SK-MEL-5 (cell line): ENCODE measurements at regions not wholly inside any gene's neighbourhood (a gene's known extent, or its start where the extent isn't known, plus 50 kb on each side); places are given as distances from the start of the nearest gene placed in this dataset.
A peak's percentile ranks its signal among the peaks of the same experiment; 100 is the strongest.

Source experiments
- DNase-seq: peaks from one replicate; pipeline ENCODE4 v3.0.0-alpha.2; 2016; ENCODE audit warnings: low read depth, low spot score
- in situ Hi-C: cut with HindIII; loops from 2 replicates; pipeline ENCODE4 v1.10.0; 2016; ENCODE audit warnings: low sequenced_read_pairs, high pct_unique_total_duplicates, low pct_unique_long_range_greater_than_20kb

DNA sequence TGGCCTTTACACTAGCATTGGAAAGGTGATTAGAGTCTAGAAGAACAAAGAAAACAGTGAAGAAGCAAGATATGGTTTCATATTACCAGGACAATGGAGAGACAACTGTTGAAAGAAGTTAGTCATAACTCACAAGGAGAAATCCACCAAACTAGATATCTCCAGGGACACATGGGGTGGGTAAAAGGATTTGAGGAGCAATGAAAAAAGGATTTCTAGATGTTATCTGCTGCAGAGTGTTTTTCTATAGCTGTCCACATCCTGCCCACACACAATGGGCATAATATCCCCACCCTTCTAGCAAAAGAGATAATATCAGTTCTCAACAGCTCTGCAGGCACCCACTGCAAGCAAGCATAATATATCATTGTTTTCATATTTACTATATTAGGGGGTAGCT, 303.1 kb downstream of the HAO1 start:
- in situ Hi-C loops: no loop called here
- DNase-seq: peak; percentile 30

DNA sequence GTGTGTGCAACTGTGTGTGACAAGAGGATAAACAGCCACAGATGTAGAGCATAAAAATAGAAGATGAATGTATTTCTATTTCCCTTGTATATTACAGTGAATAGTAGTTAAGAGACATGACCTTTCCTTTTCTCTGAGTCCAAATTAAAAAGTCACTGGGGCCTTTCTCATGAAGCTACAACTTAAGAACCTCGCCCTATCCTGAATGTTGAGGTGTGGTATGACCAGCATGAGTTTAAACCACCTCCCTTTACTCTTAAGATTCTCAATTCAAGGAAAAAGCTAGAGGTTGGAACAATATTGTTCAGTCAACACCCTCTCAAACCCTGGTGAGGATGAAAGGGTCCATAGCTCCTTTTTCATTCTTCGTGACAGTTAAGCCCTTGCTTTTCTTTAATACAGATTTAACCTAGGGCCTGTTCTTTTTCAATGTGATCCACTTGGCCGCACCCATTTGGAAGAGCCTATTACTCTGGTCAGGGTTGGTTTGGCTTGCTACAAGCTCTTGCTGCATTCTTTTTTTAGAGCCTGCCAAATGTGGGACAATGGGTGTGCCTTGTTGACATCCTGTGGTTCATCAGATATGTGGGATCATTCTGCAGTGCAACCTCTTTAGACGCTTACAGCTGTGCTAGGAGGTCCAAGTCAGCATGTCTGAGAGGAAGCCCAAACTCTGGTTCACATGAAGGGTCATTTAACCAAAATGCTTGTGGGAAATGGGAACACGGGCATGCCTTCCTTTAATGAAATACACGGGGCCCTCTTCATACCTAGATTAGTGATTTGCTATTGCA, 290.0 kb downstream of the HAO1 start:
- in situ Hi-C loops: no loop called here

DNA sequence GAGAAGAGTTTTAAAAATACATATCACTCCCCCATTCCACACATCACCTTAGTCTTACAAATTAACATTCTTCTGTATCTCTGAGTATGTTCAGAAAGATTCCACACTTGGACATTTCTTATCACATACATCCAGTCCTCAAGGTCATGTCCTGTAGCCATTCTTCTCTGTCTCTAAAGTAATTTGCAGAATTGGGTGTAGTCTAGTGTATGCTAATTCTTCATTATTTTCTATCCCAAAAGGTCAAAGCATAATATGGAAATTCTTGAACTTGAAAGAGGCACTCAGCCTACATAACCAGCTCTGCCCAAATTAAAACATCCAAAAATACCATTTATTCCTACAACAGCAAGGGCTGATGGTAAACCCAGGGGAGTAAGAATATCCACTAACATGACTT, 286.0 kb downstream of the HAO1 start:
- in situ Hi-C loops: no loop called here
- DNase-seq: no peak

More for the DNA sequence above, 290.0 kb downstream of the HAO1 start:
- DNase-seq: no peak

DNA sequence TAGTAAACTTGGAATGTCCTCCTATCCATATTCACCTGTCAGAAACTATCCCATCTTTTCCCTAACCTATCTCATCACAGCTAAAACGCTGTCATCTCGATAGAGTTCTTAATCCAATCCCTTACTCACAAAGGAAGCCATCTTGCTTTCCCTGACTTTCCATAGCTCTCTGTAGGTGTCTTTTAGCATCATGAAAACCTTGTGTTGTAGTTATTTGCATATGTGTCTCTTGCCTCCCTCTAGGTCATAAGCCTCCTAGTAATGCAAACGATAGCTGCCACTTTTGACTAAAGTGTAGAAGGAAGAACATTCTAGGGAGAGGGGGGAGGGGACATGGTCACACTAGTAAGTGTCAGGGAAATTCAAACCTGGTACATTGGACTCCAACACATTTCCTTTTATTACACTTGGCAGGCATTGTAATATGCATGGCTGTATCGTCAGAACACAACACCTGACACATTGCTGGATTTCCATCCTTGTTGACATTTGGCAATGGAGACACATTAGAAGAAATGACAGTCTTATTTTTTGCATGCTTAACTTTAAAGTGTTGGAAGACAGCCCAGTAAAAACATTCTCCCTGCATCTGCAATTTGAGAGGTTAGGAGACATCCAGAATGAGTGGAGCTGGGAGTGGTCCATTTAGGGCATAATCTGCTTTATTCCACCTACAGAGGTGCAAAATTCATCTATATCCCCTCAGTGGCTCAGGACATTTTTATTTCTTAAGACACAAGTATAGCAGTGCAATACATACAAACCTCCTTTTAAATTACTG, 283.4 kb downstream of the HAO1 start:
- no peak for DNase-seq
- in situ Hi-C loops: no loop called here

DNA sequence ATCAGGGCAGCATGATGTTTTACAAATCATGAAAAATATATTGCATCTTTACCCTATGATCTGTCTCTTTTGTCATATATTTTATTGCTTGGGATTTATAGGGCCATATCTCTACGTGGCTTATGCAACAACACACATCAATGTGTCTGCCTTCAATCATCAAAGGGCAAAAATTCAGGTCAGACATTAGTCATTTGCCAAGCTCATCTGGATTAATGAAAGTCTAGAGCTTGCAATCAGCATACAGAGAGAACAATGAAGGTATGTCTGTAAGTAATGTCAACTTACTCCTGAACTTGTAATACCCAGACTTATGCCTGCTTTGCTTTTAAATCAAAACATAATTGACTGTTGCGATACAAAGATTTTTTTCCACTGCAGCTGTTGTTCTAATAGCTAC, 282.7 kb downstream of the HAO1 start:
- in situ Hi-C loops: no loop called here
- no peak for DNase-seq

DNA sequence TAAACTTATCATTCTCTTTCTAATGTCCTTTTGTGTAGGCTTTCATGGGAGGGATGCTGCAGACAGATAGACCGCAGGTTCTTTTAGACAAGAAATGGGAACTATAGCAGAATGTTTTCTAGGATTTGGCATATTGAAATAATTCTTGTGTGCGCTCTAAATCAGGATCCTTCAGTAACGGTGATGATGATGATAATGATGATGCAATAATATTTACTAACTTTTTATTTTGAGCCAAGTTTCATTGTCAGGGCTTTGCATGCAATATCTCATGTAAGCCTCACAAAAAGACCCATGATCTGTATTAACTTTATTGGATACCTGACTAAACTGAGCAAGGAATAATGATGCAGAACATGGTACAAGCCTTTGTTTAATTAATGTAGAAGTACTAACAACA, 280.1 kb downstream of the HAO1 start:
- in situ Hi-C loops: no loop called here
- DNase-seq: no peak

DNA sequence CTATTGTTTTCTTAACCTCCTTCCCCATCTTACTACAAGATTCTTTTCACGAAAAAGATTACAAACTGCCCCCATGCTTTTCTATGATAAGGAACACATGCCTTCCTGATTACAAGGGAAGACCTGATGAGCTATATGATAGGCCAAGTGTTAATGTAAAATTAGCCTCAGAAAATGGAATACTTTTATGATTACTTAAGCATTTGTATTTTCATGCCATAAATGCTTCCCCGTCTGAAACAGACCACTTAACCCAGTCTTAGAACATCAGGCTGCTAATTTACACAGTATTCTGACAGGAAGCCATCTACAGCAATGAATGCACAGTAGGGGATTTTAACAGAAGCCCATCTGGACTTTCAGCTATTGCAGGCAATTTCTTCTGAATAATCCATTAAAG, 274.9 kb downstream of the HAO1 start:
- in situ Hi-C loops: no loop called here
- DNase-seq: no peak

DNA sequence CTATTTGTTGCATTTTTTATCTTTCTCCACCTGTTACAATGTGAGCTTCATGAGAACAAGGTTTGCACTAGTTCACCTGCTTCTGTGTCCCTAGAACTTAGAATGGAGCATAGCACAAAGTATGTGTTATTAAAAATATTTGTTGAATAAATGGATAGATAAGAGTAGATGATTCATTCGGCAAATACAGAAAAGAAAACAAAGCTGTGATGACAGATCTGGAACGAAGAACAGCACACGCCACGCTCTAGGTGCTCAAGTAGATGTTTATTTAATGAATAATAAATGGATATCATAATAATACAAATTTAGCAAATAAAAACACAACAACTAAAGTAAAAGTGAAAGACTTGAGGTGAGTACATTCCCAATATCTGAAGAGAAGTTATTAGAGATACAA, 273.1 kb downstream of the HAO1 start:
- in situ Hi-C loops: no loop called here
- no peak for DNase-seq

DNA sequence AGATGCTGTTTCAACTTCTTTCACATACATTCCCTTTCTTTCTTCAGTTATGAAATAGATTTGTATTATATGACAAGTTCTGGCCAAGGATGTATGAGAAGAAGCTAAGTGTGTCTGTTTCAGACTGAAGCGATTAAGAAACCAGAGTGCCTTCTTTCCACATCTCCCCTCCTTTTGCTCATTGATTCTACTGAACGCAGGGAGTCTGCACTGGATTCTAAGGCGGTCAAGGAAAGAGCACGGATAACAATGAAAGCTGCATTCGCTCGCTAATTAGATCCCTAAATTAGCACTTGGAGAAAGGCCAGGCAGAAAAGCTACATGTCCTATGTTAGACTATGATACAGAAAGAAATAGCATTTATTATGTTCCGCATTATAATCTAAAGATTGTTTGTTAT, 267.7 kb downstream of the HAO1 start:
- no peak for DNase-seq
- in situ Hi-C loops: no loop called here

DNA sequence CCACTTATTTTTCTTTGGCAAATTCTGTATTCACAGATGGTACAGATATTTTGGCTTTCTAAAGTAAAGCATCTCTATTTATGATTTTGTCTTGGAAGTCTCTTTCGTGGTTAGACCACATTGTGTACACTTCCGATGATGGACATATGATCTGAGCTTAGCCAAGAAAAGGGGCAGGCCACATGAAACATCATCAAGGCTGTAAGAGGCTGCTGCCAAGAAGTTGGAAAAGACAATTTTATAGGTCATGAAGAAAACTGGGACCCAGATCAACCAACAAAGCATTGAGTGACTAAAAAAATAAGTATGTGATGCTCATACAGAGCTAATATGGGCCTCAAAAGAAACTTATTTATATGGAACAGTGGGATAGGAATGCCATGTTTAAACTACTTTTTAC, 266.4 kb downstream of the HAO1 start:
- no peak for DNase-seq

DNA sequence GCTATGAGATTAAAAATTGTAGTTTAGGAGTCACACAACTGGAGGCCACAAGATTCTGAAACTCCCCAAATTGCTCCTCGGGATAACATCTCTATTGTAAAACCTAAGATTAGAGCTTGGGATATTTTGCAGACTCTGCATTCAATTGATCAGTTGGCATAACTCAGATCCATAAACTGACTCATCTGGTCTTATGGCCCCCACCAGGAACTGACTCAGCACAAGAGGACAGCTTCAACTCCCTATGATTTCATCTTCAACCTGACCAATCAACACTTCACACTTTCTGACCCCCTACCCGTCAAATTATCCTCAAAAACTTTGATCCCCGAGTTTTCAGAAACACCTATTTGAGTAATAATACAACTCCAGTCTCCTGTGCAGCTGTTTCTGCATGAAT, 257.3 kb downstream of the HAO1 start:
- in situ Hi-C loops: no loop called here
- DNase-seq: no peak

More for the DNA sequence above, 266.4 kb downstream of the HAO1 start:
- in situ Hi-C loops: no loop called here

DNA sequence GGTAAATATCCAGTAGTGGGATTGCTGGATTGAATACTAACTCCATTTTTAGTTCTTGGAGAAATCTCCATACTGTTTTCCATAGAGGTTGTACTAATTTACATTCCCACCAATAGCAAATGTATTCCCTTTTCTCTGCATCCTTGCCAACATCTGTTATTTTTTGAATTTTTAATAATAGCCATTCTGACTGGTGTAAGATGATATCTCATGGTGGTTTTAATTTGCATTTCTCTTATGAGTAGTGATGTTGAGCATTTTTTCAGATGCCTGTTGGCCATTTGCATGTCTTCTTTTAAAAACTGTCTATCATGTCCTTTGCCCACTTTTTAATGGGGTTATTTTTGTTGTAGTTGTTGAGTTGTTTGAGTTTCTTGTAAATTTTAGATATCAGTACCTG, 253.2 kb downstream of the HAO1 start:
- DNase-seq: no peak
- in situ Hi-C loops: no loop called here

DNA sequence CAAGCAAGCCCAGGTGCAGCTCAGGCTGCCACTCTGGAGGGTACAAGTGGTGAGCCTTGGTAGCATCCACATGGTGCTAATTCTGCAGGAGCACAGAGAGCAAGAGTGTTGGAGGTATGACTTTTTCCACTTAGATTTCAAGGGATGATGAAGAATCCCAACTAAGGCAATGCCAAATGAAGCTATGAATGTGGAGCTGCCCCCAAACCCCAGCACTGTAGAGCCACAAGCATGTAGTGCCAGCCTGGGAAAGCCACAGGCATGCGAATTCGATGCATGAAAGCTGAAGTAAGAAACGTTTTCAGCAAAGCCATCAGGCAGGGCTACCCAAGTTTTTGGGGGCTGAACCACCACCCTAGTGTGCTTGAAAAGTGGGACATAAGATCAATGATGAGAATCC, 251.1 kb downstream of the HAO1 start:
- DNase-seq: no peak
- in situ Hi-C loops: no loop called here

DNA sequence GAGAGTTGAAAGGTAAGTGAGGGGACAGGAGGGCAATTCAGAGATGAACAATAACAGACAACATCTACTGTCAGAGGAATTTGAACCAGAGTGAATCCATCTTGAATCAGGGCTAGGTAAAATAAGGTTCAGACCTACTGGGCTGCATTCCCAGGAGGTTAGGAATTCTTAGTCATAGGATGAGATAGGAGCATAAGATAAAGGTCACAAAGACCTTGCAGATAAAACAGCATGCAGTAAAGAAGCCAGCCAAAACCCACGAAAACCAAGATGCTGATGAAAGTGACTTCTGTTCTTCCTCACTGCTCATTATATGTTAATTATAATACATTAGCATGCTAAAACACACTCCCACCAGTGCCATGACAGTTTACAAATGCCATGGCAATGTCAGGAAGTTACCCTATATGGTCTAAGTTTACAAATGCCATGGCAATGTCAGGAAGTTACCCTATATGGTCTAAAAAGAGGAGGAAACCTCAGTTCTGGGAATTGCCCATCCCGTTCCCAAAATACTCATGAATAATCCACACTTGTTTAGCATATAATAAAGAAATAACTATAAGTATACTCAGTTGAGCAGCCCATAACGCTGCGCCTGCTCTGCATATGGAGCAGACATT, 248.5 kb downstream of the HAO1 start:
- no peak for DNase-seq
- in situ Hi-C loops: no loop called here

DNA sequence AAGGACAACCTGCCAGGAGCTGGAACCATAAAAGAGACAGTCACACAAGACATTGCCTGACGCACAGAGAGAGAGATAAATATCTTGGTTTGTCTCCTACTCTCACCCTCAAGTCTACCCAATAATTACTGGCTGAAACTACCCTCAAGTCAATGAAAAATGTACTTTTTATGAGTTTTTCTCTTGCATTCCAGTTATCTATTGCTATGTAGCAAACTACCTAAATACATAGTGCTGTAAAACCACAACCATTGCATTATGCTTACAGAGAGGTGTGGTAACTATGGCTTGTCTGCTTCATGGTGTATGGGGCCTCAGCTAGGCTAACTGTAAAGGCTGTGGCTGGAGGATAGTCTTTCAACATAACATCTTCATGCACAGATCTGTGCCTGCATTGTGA, 247.8 kb downstream of the HAO1 start:
- DNase-seq: no peak
- in situ Hi-C loops: no loop called here

DNA sequence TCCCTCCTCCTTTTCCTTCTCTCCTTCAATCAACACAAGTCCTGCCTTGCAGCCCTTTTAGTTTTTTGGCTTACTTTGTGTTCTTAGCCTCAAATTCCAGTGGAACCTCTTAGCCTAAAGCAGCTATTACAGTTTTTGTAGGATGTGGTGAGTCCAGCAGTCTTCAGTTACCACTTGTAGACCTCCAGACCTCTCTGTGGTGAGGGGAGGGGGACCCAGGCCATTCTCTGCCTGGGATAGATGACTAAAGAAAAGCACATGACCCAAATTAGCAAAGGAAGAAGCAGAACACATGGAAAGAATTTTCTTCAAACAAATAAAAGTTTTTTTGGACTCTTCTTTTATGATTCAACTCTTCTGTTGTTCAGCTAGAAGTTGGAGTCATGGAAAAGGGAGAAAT, 246.5 kb downstream of the HAO1 start:
- no peak for DNase-seq
- in situ Hi-C loops: no loop called here

DNA sequence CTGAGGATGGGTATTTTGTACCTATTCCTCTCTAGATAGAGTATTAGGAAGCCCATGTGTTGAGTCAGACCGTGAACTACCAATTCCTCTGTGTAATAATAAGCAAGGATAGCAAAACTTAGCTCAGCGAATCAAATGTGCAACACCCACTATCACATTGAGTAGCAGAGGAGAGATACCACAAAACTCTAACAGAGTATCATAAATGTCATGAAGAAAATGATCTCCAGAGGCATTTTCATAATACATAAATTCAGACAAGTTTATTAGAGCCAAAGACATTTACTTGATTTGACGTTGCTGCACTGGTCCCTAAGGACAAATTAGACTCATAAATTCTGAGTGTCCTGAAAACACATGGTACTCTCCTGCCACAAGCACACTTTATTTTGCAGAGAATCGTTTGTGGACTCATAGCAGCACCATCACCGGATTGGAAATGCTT, 245.2 kb downstream of the HAO1 start:
- in situ Hi-C loops: no loop called here
- no peak for DNase-seq

DNA sequence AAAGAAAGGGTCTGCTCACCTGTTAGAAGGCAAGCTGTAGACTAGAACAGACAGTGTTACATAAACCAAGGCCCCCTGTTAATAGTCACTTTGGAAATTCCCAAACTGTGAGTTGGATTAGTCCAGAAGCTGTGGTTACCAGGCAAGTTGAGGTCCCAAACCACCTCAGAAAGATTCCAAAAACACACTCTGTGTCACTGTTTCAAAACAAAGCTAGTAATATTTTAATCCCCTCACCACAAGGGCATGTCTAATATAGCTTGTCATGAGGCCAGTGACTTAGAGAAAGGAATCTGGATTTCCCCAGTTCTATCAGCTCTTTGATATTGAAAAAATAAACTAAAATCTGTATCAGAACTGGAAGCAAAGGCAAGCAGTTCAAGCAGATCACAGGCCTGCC, 244.6 kb downstream of the HAO1 start:
- DNase-seq: no peak
- in situ Hi-C loops: no loop called here

DNA sequence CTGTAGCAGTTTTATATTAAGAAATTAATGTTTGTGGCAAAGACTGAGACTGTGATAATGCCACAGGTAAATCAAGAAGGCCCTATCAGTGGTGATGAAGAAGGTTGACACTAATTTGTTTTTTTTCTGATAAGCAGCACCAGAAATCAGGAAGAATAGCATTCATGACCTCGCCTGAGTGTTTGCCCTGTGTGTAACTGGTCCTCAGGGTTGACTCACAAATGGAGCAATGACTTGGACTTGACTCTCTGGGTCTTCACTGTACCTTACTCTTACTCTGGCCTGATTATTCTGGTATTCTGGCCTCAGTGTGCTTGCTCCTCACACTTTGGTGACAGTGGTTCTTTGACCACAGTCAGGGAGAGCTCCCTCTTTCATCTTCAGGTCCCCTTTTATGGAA, 243.9 kb downstream of the HAO1 start:
- no peak for DNase-seq
- in situ Hi-C loops: no loop called here
